ENCODE measurements at regions not wholly inside any gene's neighbourhood (a gene's known extent, or its start where the extent isn't known, plus 50 kb on each side); places are given as distances from the start of the nearest gene placed in this dataset.
A peak's percentile ranks its signal among the peaks of the same experiment; 100 is the strongest.

GRCh38 chr12:124517260-124518050, 50.0 kb downstream of the NCOR2 start:
- H3K23ac ChIP-seq (ENCODE audit: insufficient read length, low read depth, low read length), result no peak overlapping the region
- H3K79me1 ChIP-seq (ENCODE audit: insufficient read depth, low read depth, low read length, poor library complexity, severe bottlenecking), result peaks cover 10% of the 10 kb centered on the region
- H4K8ac ChIP-seq (replicated peaks; ENCODE audit: insufficient read length, low read depth, low read length), result no peak overlapping the region
- peaks cover 24% of the 10 kb centered on the region; the same call in 1 of the 2 replicates for H3K79me2 ChIP-seq (ENCODE audit: insufficient read depth, low read length)
- H2BK20ac ChIP-seq (ENCODE audit: low read depth, low read length, poor library complexity, severe bottlenecking), result no peak overlapping the region
- H3K23me2 ChIP-seq (ENCODE audit: insufficient read length, low read depth, low read length, poor library complexity, severe bottlenecking), result no peaks in the 10 kb centered on the region
- DNase-seq, result no peak
- Mint-ChIP-seq H3K27me3 (ENCODE audit: low read depth) (peaks cover 2% of the 10 kb centered on the region; the same call in 1 of the 2 replicates), H3K9me3 (peaks cover 0 to 3% of the 10 kb centered on the region in 2 experiments; a peak in 1 of 5 replicates), H3K36me3 (ENCODE audit: insufficient read depth in 1 of 3, low read depth in 3 of 3) (peaks cover 10 to 15% (median 11%) of the 10 kb centered on the region in 3 experiments; a peak in 6 of 7 replicates), H3K27ac (peak overlapping the region; percentile 87 to 88 (median 88); a peak in 5 of 7 replicates), H3K4me1 (peaks cover 48 to 52% of the 10 kb centered on the region in 2 experiments), H3K4me3 (no peak overlapping the region)
- no peak overlapping the region for H3K56ac ChIP-seq (ENCODE audit: insufficient read length, low read depth, low read length)
- no peak overlapping the region; the same call in 1 of the 2 replicates for H3K4ac ChIP-seq (ENCODE audit: low read depth, low read length)
- H2AK5ac ChIP-seq (ENCODE audit: insufficient read length, low read length), result no peak overlapping the region
- H2BK120ac ChIP-seq (ENCODE audit: low read depth, low read length, poor library complexity, severe bottlenecking), result no peak overlapping the region
- no peaks in the 10 kb centered on the region for H4K20me1 ChIP-seq (ENCODE audit: control insufficient read depth, insufficient read depth, insufficient read length)
- H3K18ac ChIP-seq (ENCODE audit: insufficient read length, low read depth, low read length), result no peak overlapping the region
- H2BK5ac ChIP-seq (ENCODE audit: insufficient read length, low read length), result no peak overlapping the region
- H3K27me3 ChIP-seq (ENCODE audit: insufficient read depth, low read length), result no peaks in the 10 kb centered on the region
- H3K9ac ChIP-seq (ENCODE audit: extremely low read depth, insufficient read length, low read length), result no peak overlapping the region
- H3K4me2 ChIP-seq (ENCODE audit: insufficient read depth, insufficient read length, low read length), result no peak overlapping the region
- H2AFZ ChIP-seq (ENCODE audit: low read length), result no peak overlapping the region
- no peak overlapping the region for H3T11ph ChIP-seq (ENCODE audit: low read length)
- no peak overlapping the region for H2BK12ac ChIP-seq (ENCODE audit: insufficient read length, low read depth, low read length)
- H3K4me1 ChIP-seq (ENCODE audit: insufficient read depth, low read length), result no peaks in the 10 kb centered on the region; the same call in 1 of the 2 replicates
- H3K14ac ChIP-seq (ENCODE audit: insufficient read depth, low read length), result peak overlapping the region; percentile 34; the same call in 1 of the 2 replicates
- WGBS (ENCODE audit: extremely low coverage, insufficient read length, low lambda C conversion rate), result no CpG with 5 or more reads among the region's 47 CpGs
- H3K27ac ChIP-seq (ENCODE audit: insufficient read length, low read depth, low read length), result no peak overlapping the region
- TF ChIP-seq CTCF (conservative IDR thresholded peaks at IDR 0.05), result no peak
- H3K9me3 ChIP-seq (ENCODE audit: control insufficient read depth, low read depth, low read length), result no peaks in the 10 kb centered on the region
- H4K91ac ChIP-seq (ENCODE audit: insufficient read length, low read depth, low read length), result no peak overlapping the region
- no peak overlapping the region for H4K5ac ChIP-seq (ENCODE audit: insufficient read length, low read depth, low read length)
- H2BK15ac ChIP-seq (ENCODE audit: low read depth, low read length), result no peak overlapping the region

All from H9 (cell line).